HG03060 (cell line): ENCODE measurements at regions not wholly inside any gene's neighbourhood (a gene's known extent, or its start where the extent isn't known, plus 50 kb on each side); places are given as distances from the start of the nearest gene placed in this dataset.

ENCODE experiments used
- ATAC-seq: cut with Tn5 transposase; IDR thresholded peaks from one replicate; pipeline ENCODE4 v1.9.1; 2021; ENCODE audit warnings: low read depth, moderate number of reproducible peaks; ENCODE audit not compliant: unreplicated experiment

DNA sequence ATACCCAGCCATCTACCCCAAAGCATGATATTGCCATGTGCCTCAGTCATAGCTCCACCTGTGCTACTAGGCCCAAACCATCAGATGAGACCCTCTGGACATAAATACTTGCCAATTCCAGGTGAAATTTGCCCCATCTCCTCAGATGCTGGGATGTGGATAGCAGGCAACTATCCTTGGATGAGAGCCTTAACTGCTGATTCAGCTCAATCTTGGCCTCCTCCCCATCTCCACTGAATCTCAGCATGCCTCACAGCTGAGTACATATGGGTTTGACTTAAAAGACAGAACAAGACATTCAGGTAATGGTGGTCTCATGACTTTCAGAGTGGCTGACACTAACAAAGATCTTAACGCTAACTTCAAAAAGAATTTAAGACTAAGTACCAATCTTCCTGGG lies 50.8 kb upstream of the KLHL13 start:
- ATAC-seq, result no peak

DNA sequence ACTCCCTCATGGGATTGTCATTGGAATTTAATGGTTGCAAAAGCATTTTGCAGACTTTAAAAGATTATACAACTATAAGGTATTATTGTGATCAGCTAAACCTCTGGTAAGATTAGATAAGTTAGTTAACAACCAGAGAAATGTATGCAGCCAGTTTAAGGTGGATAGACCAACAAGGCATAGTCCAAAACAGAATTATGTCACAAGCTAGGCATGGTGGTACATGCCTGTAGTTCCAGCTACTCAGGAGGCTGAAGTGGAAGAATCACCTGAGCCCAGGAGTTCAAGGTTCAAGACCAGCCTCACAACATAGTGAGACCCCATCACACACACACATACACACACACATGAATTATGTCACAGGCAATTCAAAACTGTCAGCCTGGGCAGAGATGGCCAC lies 54.7 kb upstream of the KLHL13 start:
- ATAC-seq, result no peak

DNA sequence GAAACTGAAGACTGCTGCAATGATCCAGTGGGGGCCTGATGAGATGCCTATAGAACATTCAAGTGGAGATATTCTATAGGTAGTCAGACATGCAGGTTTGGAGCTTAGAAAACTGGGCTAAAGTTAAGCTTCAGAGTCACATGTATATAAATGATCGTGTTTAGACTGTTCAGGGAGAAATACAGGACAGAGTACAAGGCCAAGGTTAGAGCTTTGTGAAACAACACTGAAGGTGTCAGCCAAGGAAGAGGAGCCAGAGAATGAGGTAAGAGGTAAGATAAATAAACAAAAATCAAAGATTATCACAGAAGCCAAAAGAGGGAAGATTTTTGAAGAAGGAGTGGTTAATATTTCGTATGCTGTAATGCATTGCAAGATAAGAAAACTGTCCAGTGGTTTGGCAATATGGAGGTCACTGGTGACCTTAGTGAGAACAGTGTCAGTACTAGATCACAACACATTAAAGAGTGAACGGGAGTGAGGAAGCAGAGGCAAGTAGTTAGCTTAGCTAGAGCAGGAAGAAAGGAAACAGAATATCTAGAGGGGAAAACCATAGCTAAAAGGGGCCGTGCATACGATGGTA lies 58.0 kb upstream of the KLHL13 start:
- no peak for ATAC-seq

DNA sequence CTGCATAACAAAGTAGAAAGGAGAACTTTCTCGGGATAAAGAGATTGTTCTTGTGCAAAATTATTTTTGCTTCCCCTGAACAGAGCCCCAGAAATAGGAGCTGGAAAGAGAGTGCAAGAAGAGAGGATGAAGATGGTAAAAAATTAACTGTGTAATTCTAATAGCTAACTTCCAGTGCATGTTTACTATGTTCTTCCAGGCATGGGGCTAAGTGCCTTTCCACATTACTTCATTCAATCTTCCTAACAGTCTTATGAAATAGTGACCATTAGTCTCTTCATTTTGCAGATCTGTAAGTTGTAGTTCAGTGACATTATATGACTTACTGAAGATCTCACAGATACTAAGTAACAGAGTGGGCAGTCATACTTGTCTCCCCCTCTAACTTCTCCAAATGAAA lies 61.1 kb upstream of the KLHL13 start:
- ATAC-seq, result no peak

DNA sequence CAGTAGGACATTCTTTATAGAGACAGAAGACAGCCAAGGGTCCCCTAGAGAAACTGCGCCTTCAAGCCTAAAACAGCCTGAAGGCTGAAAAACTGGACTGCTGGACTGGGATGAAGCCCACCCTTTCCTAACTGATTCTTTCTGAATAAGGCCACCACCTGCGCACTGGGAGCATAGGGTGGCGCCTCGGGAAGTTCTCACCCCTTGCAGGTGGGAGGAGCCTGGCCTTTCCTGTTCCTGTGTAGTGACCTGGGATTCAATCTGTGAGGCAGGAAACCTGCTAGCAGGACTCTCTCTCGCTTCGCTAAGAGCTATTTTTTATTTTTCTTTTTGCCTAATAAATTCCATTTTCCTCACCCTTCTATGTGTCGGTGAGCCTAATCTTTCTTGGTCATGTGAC lies 61.8 kb upstream of the KLHL13 start:
- ATAC-seq, result no peak

DNA sequence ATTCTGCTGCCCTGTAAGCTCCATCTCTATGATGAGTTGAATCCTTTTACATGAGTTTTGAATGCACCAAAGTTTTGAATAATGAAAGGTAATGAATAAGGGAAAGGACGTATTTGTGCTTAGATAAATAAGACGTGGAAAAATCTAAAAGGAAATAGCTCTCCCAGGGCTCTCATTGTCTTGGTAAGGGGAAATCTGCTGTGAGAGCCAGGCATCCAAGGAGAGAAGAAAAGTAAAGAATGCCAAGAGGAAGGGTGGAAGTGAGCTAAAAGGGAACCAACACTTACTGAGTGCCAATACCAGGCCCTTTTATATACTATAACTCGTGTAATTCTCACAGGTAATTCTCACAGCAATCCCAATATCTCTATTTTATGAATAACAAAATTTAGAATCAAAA lies 62.6 kb upstream of the KLHL13 start:
- no peak for ATAC-seq

DNA sequence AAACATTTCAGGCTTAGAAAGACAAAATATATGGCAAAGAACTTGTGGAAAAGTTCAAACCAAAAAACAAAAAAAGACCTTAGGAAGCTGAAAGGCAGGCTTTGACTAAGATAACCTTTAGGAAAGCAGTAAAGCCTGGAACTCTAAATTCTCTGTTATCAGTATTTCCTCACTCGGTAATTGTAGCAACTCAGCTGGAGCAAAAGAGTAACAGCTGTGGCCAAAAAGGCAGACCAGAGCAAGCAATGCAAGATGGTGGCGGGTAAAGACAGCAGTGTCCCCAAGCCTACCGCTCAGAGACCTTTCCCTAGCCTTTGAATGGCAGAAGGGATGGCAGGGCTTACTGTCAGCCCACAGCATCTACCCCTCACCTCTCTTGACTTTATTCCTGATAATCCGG lies 63.1 kb upstream of the KLHL13 start:
- no peak for ATAC-seq

DNA sequence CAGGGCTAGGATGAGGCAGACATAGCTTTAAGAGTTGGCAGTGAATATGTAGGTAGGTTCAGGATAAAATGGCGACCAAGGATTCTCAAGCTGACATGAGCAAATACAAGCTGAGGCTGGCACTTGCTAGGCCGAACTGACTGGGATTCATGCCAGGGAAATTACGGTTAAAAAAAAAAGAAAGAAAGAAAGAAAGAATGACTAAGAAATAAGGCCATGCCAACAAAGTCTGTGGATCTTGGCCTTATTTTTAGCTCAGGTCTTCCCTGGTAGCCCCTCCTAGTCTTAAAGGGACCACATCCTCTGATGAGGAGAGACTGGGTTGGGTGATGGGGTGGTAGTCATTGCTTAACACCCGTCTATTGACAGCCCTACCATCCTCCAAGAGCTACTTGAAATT lies 64.4 kb upstream of the KLHL13 start:
- ATAC-seq, result no peak

DNA sequence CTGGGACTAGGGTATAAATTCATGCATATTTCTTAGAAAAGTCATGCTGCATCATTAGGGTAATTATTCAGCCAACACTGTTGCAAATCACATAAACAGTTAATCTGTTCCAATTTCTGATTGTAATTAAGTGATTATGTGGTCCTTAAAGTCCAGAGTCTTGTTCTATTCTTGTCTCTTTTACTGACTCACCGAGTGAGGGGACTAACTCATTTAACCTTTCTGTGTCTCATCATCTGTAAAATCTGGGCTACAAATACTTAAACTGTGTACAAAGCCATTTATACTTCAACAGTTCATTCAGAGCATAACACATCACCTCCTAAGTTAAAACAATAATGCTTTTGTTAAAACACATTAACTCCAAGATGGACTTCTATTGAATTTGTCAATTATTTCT lies 65.4 kb upstream of the KLHL13 start:
- no peak for ATAC-seq

DNA sequence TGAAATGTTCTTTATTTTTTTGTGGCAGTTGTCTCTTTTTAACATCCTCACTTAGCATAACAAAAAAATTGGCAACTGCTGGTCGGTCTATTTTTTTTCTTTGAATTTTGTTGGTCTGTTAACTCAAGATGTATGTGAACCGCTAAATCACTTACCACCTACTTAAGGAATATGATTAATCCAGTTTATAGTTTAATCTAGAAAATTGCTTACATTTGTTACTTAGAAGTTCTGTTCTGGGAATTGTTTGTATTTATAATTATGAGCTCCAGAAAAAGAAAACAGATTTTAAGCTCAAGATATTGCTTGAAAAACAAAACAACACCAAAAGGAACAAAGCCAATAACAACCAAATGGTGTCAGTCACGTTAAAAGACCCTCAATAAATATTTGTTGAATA lies 66.1 kb upstream of the KLHL13 start:
- no peak for ATAC-seq

DNA sequence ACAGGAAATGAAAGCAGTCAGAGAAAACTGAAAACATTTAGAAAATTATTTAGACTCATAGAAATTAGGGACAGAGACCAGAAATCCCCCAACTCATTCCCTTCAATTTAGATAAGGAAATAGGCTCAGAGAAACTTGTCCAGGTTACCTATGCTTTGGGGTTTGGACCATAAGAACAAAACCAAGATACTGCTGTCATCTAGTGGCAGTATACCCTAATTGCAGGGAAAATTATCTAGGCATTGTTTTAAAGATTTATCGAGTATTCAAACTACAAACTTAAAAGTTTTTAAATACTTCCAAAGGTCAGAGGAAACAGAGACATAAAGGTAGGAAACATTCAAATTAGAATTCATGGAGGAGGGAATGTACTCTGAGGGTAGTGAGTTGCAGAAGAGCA lies 67.0 kb upstream of the KLHL13 start:
- ATAC-seq, result no peak

DNA sequence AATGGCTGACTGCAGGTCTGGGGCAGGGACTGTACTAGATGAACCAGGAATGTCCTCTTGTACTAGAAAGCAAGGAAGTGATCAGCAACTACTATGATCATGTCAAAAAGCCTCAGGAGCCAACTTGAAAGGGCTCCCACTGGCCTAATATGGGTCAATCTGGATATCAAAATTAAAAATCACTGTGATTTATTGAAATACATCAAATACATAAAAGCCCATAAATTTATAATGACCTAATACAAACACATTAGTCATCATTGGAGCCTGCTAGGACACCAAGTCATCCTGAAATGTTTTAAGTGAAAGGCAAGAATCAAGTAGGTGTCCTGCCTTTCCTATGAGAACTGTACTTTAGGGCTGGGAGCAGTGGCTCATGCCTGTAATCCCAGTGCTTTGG lies 70.5 kb upstream of the KLHL13 start:
- ATAC-seq, result no peak

DNA sequence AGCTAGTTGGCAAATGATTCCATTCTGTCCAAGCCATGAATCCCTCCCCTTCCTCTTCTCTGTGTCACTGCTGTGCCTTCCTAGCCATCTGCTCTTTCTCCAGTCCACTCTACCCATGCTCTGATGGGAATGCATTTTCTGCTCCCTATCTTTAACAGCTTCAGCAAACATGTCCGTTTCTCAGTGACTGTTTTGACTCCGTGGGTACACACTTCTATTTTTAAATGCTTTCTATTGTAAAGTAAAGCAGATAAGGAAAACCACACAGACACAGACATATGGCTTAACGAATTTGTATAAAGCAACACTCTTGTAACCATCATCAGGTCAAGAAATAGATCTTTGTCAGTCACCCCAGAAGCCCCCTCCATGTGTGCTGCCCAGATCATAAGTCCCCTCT lies 72.4 kb upstream of the KLHL13 start:
- ATAC-seq, result no peak

DNA sequence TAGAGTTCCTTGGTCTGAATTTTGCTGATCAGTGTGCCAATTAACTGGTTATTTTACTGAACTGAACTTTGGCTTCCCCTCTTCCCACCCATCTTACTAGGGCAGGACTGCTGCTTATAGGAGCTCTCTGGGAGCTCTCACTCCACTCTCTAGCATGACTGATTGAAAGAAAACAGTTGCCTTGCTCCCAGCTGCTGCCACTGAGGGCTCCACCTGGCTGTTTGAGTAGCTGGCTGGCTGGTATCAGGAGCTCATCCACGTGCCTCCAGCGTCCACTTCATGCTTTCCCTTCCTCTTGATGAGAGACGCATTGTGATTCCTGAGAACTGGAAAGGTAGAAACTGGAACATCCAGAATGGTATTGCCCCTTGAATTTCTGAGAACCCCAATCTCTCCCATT lies 73.0 kb upstream of the KLHL13 start:
- ATAC-seq, result no peak

DNA sequence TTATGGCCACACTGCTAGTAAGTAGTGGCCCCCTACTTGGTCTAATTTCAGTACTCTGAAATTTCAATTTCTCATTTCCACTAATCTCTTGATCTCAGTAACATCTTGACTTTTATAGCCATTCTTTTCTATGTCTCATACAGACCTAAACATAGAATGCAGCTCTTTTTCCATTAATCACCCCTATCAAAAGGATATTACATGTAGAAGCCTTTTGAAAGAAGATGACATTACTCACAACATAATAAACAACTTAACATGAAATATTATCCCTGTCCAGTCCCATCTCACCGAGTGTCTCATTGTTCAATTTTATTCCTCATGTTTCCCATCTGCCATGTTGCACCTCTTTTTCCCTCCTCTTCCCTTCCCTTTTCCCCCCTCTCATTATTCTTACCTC lies 81.1 kb upstream of the KLHL13 start:
- ATAC-seq, result no peak

DNA sequence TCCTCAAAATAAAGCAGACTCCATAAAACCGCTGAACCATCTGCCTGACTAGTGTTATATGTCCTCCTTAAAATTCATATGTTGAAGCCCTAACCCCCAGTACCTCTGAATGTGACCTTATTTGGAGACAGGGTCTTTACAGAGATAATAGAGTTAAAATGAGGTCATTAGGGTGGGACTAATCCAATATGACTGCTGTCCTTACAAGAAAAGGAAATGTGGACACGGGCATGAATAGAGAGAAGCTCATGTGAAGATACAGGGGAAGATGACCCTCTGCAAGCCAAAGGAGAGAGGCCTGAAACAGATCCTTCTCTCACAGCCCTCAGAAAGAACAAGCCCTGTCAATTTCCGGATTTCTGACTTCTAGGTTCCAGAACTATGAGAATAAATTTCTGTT lies 82.0 kb upstream of the KLHL13 start:
- ATAC-seq, result no peak

DNA sequence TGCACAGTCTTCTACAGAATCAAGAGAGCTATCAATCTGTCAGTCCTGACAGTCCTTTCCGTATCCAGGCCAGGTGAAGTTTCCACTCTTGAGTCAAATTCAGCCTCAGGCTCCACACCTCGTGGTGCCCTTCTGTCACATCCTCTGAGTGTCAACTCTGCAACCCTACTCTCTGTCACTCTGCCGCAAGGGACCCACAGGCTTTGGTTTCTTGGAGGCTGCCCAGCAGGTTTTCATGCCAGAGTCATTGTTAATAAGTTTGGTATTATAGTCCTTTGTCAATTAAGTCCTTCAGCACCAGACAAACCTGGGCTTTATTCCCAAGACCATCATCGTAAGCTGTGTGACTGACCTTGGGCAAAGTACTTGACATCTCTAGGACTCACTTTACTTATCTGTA lies 83.4 kb upstream of the KLHL13 start:
- no peak for ATAC-seq

DNA sequence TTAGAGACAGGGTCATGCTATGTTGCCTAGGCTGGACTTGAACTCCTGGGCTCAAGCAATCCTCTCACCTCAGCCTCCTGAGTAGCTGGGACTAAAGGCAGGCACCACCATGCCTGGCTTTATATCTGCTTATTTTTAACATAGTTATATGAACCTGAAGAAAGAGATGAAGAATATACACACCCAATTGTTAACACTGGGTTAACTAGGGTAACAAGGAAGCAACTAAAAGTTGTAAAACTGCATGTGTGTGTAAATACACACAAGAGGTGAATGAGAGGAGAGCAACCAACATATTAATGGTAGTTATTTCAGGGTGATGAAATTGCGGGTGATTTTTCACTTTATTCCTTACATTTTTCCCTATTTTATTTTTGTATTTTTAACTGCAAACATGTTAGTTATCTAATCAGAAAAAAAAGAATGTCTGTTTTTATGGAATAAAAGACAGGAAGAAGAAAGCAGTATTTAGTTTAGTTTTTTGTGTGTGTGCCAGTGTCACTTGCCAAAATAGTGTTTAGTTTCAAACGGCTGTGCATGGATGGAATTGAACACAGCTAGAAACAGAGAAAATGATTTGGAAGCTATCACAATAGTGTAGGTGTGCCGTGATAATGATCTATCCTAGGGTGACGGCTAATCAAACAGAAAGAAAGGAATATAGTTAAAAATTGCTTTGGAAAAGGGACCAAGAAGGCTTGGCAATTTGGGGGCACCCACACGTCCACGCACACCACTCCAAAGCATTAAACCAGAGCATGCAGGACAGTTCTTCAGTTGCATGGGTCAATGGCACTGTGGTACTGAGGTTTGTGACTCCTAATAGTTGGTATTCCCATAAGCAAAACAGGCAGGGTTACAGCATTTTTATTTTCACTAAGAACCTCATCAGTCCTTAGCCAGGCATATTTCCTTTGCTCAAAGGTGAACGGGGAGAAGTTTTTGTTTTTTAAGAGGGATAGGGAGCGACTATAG lies 89.1 kb upstream of the KLHL13 start:
- ATAC-seq, result no peak

DNA sequence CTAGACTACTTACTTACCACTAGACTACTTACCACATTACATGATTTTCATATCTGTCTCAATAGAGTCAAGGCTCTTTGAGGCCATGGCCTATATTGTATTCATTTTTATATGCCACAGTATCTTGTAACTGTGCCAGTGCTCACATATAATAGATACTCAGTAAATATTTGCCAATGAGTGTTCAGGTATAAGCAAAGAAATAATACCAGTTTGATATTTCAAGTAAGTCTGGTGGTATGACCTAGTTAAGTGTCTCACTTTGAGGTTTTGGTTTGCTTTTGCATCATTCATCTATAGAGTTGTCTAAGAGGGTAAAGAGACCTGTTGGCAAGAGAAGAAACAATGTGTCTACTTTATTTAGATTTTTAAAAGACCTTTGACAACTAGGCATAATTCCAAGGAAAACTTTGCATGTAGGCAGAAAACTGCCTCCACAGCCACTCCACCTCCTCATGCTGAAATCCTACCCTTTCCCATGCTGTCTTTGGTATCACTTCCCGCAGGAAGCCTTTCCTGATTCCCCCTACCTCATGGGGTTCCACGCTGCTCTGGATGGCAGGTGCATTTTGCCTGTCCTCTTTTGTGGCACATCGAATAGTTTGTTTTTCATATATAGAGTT lies 91.3 kb upstream of the KLHL13 start:
- no peak for ATAC-seq

DNA sequence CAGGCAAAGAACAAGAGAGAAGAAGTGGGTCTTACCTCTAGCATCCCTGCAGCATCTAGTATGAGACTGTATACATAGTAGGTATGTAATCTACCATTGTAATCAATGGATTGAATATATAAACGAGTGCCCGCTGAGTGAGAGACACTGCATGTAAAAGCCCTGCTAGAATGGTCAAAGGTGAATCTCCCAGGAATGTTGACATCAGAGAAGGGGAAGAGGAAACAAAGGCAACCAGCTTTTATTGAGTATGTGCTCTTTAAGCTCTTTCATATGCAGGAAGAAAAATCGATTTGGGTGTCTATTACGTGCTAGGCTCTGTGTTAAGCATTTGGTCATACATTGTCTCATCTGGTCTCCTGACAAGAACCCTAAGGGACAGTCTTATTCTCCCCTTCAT lies 91.9 kb upstream of the KLHL13 start:
- no peak for ATAC-seq

DNA sequence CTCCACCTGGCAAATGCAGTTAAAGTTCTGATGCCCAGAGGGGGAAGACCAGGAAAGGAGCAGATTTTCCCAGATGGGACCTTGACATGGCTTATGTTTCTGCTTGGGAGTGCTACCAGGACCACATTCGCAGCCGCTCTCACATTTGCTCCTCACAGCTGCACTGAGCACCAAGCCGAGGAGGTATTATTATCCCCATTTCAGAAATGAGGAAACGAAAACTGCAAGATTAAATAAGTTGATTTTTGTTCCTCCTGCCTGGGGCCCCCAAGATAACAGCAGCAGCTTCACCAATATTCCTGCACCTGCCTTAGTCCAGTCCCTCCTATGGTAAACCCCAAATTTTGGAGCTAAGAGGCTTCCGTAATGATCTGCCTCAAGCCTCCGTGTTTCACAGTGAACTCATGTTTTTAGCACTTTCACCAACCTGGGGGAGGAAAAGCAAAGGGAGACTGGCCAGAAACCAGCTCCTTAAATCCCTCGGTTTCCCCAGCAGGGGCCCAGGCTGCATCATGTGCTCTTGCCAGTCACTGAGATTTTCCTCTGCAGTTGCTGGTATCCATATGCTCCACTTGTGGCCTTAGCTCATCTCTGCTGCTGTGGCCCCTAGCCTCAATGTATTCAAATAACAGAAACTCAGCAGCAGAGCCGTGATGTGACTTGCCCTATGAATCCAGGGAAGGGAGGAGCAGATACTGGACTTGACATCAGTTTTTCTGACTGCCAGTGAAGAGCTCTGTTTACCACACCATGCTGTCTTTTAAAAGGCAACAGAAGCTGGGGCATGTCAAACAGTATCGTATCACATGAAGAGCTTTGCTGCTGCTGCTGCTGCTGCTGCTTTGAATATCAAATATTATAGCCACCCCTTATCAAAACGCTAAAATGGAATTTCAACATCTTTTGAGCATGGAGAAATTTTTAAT lies 95.5 kb upstream of the KLHL13 start:
- ATAC-seq, result peak; percentile 41
